ENCODE measurements at regions not wholly inside any gene's neighbourhood (a gene's known extent, or its start where the extent isn't known, plus 50 kb on each side); places are given as distances from the start of the nearest gene placed in this dataset.
"Not testable (repeated sequence)": the region's sequence is repeated elsewhere in the genome, so short reads cannot be mapped to it uniquely, and the experiment has no call there.

DNA sequence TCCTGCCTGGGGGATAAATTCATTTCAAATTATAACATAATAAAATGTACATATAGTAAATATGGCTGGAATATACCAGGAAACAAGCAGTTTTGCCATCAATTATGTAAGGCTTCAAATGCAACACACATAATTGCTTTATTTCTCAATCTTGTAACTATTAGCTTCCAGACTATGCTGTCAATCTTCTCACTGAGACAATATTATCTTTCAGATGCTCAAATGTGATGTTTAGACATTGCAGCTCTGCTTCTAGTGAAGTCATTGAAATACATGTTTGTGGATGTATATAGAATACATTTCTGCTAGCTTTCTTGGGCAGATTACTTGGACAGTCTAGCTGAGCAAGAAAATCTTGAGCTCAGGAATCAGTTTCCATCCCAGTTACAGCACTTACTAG is 454.4 kb downstream of the TDRD3 start:
- no peaks in the 10 kb centered on the region for H3K4me1 ChIP-seq (ENCODE audit: low read depth)
- no peaks in the 10 kb centered on the region for H3K36me3 ChIP-seq
- H3K4me3 ChIP-seq = no peak overlapping the region
- H3K27ac ChIP-seq = no peak overlapping the region
- H3K27me3 ChIP-seq = no peaks in the 10 kb centered on the region
- TF ChIP-seq CTCF (IDR thresholded peaks at IDR 0.05; ENCODE audit: low read depth, low read length) = no peak
- no peaks in the 10 kb centered on the region for H3K9me3 ChIP-seq (ENCODE audit: low read depth)
- no peak for DNase-seq (ENCODE audit: low read depth in 1 of 2, low spot score in 1 of 2)

- H3K27ac ChIP-seq = no peak overlapping the region
- no peak overlapping the region for H3K4me3 ChIP-seq
- no peak for TF ChIP-seq CTCF (IDR thresholded peaks at IDR 0.05; ENCODE audit: low read depth, low read length)
- no peaks in the 10 kb centered on the region for H3K36me3 ChIP-seq
- DNase-seq (ENCODE audit: low read depth in 1 of 2, low spot score in 1 of 2) = no peak
- H3K27me3 ChIP-seq = no peaks in the 10 kb centered on the region
- H3K9me3 ChIP-seq (ENCODE audit: low read depth) = no peaks in the 10 kb centered on the region
- no peaks in the 10 kb centered on the region for H3K4me1 ChIP-seq (ENCODE audit: low read depth)
These were observed 453.5 kb downstream of the TDRD3 start for GRCh38 chr13:60850526-60850925.

DNA sequence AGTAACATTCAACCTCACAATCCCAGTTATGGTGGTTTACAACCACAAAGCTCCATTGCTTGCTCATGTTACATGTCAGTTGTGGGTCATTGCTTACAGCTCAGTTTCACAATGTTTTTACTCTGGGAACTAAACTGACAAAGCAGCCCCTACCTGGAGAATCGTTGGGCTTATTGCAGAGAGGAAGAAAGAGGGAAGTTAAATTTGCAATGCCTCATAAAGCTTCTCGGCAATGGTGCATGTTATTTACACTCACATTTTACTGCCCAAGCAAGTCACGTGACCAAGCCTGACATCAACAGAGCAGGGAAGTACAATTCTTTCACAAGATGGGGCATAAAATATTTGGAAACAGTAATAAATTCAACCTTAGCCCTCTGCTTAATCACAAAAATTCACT is 441.6 kb downstream of the TDRD3 start:
- TF ChIP-seq CTCF (IDR thresholded peaks at IDR 0.05; ENCODE audit: low read depth, low read length) = no peak
- no peak overlapping the region for H3K27ac ChIP-seq
- no peak overlapping the region for H3K4me3 ChIP-seq
- H3K4me1 ChIP-seq (ENCODE audit: low read depth) = no peaks in the 10 kb centered on the region
- H3K9me3 ChIP-seq (ENCODE audit: low read depth) = no peaks in the 10 kb centered on the region
- no peaks in the 10 kb centered on the region for H3K36me3 ChIP-seq
- no peaks in the 10 kb centered on the region for H3K27me3 ChIP-seq
- DNase-seq (ENCODE audit: low read depth in 1 of 2, low spot score in 1 of 2) = no peak

GRCh38 chr13:60837806-60838205 is 440.8 kb downstream of the TDRD3 start:
- Histone ChIP-seq H3K36me3 (no peaks in the 10 kb centered on the region), H3K9me3 (ENCODE audit: low read depth) (no peaks in the 10 kb centered on the region), H3K27me3 (no peaks in the 10 kb centered on the region), H3K4me1 (ENCODE audit: low read depth) (no peaks in the 10 kb centered on the region), H3K27ac (no peak overlapping the region), H3K4me3 (no peak overlapping the region)
- TF ChIP-seq CTCF (IDR thresholded peaks at IDR 0.05; ENCODE audit: low read depth, low read length) = no peak
- DNase-seq (ENCODE audit: low read depth in 1 of 2, low spot score in 1 of 2) = no peak

DNA sequence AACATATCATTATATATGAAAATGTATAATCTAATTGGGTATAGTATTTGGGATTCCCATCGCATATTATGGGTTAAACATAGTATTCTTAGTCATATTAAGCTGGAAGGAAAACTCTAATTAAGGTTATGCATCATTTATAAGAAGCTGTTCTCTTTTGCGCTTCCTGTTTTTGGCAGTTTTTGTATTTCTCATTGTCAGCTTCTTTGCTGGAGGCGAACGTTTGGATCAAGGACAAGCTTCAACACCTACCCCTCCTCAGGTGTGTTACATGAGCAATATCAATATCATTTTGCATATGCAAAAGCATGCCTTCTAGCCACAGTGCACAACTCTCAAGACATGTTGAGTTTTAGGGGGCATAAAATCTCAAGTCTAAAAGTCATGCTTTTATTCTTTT is 439.8 kb downstream of the TDRD3 start:
- Histone ChIP-seq H3K4me3 (no peak overlapping the region), H3K36me3 (no peaks in the 10 kb centered on the region), H3K4me1 (ENCODE audit: low read depth) (no peaks in the 10 kb centered on the region), H3K9me3 (ENCODE audit: low read depth) (no peaks in the 10 kb centered on the region), H3K27ac (no peak overlapping the region), H3K27me3 (no peaks in the 10 kb centered on the region)
- DNase-seq (ENCODE audit: low read depth in 1 of 2, low spot score in 1 of 2) = no peak
- TF ChIP-seq CTCF (IDR thresholded peaks at IDR 0.05; ENCODE audit: low read depth, low read length) = no peak

GRCh38 chr13:60811581-60811980 is 414.6 kb downstream of the TDRD3 start:
- Histone ChIP-seq H3K4me3 (no peak overlapping the region), H3K9me3 (ENCODE audit: low read depth) (no peaks in the 10 kb centered on the region), H3K27me3 (no peaks in the 10 kb centered on the region), H3K36me3 (no peaks in the 10 kb centered on the region), H3K27ac (no peak overlapping the region), H3K4me1 (ENCODE audit: low read depth) (no peaks in the 10 kb centered on the region)
- TF ChIP-seq CTCF (IDR thresholded peaks at IDR 0.05; ENCODE audit: low read depth, low read length) = no peak
- DNase-seq (ENCODE audit: low read depth in 1 of 2, low spot score in 1 of 2) = no peak

DNA sequence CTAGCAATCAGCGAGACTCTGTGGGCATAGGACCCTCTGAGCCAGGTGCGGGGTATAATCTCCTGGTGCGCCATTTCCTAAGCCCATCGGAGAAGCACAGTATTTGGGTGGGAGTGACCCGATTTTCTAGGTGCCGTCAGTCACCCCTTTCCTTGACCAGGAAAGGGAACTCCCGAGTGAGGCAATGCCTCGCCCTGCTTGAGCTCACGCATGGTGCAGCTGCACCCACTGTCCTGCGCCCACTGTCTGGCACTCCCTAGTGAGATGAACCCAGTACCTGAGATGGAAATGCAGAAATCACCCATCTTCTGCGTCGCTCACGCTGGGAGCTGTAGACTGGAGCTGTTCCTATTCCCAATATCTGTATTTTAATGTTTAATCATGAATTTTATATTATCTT is 408.6 kb downstream of the TDRD3 start:
- H3K27ac ChIP-seq; H3K4me3 ChIP-seq; H3K9me3 ChIP-seq (ENCODE audit: low read depth); H3K27me3 ChIP-seq; DNase-seq (ENCODE audit: low read depth in 1 of 2, low spot score in 1 of 2); H3K4me1 ChIP-seq (ENCODE audit: low read depth); H3K36me3 ChIP-seq: not testable (repeated sequence)

All from cardiac muscle cell (in vitro differentiated cells and primary cell).